ENCODE measurements at regions not wholly inside any gene's neighbourhood (a gene's known extent, or its start where the extent isn't known, plus 50 kb on each side); places are given as distances from the start of the nearest gene placed in this dataset.
"Not testable (repeated sequence)": the region's sequence is repeated elsewhere in the genome, so short reads cannot be mapped to it uniquely, and the experiment has no call there.

GRCh38 chr7:76941809-76942765 is 90.1 kb downstream of the SPDYE17 start:
- H3K4me3 ChIP-seq (replicated peaks; ENCODE audit: insufficient read depth, low read length); H3K27ac ChIP-seq (replicated peaks); H3K27me3 ChIP-seq (ENCODE audit: insufficient read depth, poor library complexity, severe bottlenecking); DNase-seq (ENCODE audit: low read depth in 1 of 2, low spot score in 1 of 2): not testable (repeated sequence)
- peak; percentile 60; the same call in 1 of the 2 replicates for TF ChIP-seq SPI1 (IDR thresholded peaks at IDR 0.05; ENCODE audit: borderline replicate concordance, low read depth)

DNA sequence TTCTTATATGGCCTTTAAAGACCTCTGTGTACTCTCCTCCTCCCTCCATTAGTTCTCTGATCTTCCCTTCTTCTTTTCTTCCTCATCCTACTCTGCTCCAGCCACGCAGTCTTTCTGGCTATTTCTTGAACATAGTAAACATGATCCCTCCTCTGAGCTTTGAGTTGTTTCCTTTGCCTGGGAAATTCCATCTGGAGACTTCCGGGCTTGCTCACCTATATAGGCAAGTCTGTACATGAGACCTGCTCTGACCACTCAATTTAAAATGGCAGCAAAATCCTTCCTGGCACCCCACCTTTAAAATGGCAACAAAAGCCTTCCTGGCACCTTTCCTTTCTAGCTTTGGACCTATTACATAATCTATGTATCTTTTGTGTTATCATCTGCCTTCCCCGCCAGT is 94.4 kb downstream of the SPDYE17 start:
- not testable (repeated sequence) for DNase-seq (ENCODE audit: low read depth in 1 of 2, low spot score in 1 of 2); H3K4me3 ChIP-seq (replicated peaks; ENCODE audit: insufficient read depth, low read length); H3K27ac ChIP-seq (replicated peaks); H3K27me3 ChIP-seq (ENCODE audit: insufficient read depth, poor library complexity, severe bottlenecking)

GRCh38 chr7:76937330-76937729 is 94.8 kb downstream of the SPDYE17 start:
- H3K27me3 ChIP-seq (ENCODE audit: insufficient read depth, poor library complexity, severe bottlenecking); H3K4me3 ChIP-seq (replicated peaks; ENCODE audit: insufficient read depth, low read length); H3K27ac ChIP-seq (replicated peaks); DNase-seq (ENCODE audit: low read depth in 1 of 2, low spot score in 1 of 2): not testable (repeated sequence)

GRCh38 chr7:76936346-76936745 is 95.8 kb downstream of the SPDYE17 start:
- not testable (repeated sequence) for H3K27ac ChIP-seq (replicated peaks); H3K4me3 ChIP-seq (replicated peaks; ENCODE audit: insufficient read depth, low read length); DNase-seq (ENCODE audit: low read depth in 1 of 2, low spot score in 1 of 2); H3K27me3 ChIP-seq (ENCODE audit: insufficient read depth, poor library complexity, severe bottlenecking)

DNA sequence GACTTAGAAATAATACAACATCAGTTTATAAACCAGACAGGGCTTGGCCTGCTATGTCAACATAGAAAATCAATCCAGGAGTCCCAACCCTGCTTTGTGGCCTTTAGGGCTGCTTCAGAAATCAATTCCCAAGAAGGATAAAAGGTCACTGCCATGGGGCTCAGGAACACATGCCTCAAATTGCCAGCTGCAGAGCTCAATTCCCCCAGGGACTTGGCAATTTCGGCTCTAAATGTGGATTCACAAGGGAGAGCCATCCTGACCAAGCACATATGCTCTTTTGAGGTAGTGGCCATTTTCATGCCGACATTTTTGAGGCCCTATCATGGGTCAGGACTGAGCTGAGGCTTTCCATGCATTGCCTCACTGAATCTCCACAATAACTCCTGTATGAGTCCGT is 97.5 kb downstream of the SPDYE17 start:
- not testable (repeated sequence) for H3K27me3 ChIP-seq (ENCODE audit: insufficient read depth, poor library complexity, severe bottlenecking); H3K27ac ChIP-seq (replicated peaks); DNase-seq (ENCODE audit: low read depth in 1 of 2, low spot score in 1 of 2); H3K4me3 ChIP-seq (replicated peaks; ENCODE audit: insufficient read depth, low read length)

DNA sequence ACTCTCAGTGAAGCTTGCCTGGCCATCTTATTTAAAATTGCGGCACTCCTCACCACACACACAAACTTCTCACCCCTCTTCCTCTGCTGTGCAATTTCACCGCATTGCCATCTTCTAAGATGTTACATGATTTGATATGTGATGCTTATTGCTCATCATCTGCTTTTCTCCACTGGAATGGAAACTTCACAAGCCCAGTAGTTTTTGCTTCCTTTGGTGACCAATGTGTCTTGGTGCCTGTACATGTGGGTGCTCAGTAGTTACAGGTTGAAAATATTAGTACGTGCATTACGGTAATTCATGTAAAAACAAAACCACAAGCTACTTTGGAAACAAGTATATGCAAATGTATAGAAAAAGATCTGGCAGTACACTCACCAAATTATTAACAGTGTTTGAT is 99.2 kb downstream of the SPDYE17 start:
- H3K27me3 ChIP-seq (ENCODE audit: insufficient read depth, poor library complexity, severe bottlenecking); H3K4me3 ChIP-seq (replicated peaks; ENCODE audit: insufficient read depth, low read length); H3K27ac ChIP-seq (replicated peaks); DNase-seq (ENCODE audit: low read depth in 1 of 2, low spot score in 1 of 2): not testable (repeated sequence)

GRCh38 chr7:76931441-76931840 is 100.7 kb downstream of the SPDYE17 start:
- not testable (repeated sequence) for H3K27me3 ChIP-seq (ENCODE audit: insufficient read depth, poor library complexity, severe bottlenecking); H3K27ac ChIP-seq (replicated peaks); DNase-seq (ENCODE audit: low read depth in 1 of 2, low spot score in 1 of 2); H3K4me3 ChIP-seq (replicated peaks; ENCODE audit: insufficient read depth, low read length)

GRCh38 chr7:76930416-76930815 is 101.7 kb downstream of the SPDYE17 start:
- H3K27me3 ChIP-seq (ENCODE audit: insufficient read depth, poor library complexity, severe bottlenecking); H3K4me3 ChIP-seq (replicated peaks; ENCODE audit: insufficient read depth, low read length); DNase-seq (ENCODE audit: low read depth in 1 of 2, low spot score in 1 of 2); H3K27ac ChIP-seq (replicated peaks): not testable (repeated sequence)

GRCh38 chr7:76928751-76929150 is 103.4 kb downstream of the SPDYE17 start:
- not testable (repeated sequence) for H3K27ac ChIP-seq (replicated peaks); H3K27me3 ChIP-seq (ENCODE audit: insufficient read depth, poor library complexity, severe bottlenecking); DNase-seq (ENCODE audit: low read depth in 1 of 2, low spot score in 1 of 2); H3K4me3 ChIP-seq (replicated peaks; ENCODE audit: insufficient read depth, low read length)

DNA sequence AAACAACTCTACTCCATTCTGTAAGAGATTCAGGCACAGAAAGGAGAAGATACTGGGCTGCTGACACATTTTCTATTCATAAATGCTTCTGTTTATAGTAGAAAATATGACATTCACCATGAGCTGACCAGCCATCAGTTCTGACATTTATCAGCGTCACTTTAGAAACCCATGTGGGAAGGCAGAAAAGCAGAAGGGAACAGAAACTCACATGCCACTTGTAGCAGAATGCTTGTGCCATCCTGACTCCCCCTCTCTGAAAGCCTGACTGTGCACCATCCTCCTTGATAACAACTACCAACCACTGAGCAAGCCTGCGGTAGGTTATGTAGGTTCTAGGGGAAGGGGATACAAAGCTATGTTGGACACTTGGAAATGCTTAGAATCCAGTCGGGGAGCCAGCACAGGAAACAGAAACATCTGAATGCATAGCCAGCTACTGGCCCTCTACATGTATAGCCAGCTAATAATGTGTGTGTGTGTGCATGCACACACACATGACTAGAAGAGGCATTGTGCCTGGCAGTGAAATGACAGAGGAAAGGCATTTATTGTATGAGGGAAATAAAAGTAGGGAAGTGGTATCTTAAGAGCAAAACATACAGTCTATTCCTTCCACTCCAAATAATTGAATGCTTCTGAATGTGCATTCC is 104.3 kb downstream of the SPDYE17 start:
- DNase-seq (ENCODE audit: low read depth in 1 of 2, low spot score in 1 of 2); H3K4me3 ChIP-seq (replicated peaks; ENCODE audit: insufficient read depth, low read length); H3K27me3 ChIP-seq (ENCODE audit: insufficient read depth, poor library complexity, severe bottlenecking); H3K27ac ChIP-seq (replicated peaks): not testable (repeated sequence)

DNA sequence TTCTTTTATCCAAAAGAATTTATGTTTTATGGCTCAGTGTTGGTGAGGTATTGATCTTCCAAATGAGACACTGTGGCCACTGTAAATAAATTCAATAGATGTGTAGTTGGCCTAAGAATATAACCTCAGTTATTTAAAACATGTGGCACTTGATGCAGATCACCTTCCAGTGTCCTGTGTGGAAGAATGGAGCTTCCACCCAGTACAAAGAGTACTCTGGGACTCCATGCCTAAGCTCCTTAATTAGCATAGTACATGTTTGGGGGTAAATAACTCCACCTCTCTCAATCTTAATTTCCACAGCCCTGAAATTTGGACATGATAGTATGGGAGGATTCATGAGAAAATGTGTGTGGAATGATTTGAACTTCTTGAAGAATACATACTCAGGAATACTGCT is 105.7 kb downstream of the SPDYE17 start:
- DNase-seq (ENCODE audit: low read depth in 1 of 2, low spot score in 1 of 2); H3K27ac ChIP-seq (replicated peaks); H3K27me3 ChIP-seq (ENCODE audit: insufficient read depth, poor library complexity, severe bottlenecking); H3K4me3 ChIP-seq (replicated peaks; ENCODE audit: insufficient read depth, low read length): not testable (repeated sequence)

DNA sequence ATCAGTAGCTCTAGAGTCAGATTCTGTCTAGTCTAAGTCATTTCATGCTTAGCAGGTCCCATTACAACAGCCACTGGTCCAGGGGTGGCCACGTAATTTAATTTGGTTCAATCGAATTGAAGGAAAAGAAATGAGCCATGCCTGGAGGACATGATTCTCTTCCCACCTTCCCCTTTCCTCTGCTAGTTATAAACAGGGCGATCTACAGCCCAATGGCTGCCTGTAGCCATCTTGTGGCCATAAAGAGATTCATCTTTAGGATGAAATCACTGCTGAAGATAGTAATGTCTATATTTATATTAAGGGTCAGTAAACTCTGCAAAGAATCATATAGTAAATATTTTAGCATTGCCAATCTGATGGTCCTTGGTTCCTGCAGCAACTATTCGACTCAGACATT is 107.4 kb downstream of the SPDYE17 start:
- H3K27me3 ChIP-seq (ENCODE audit: insufficient read depth, poor library complexity, severe bottlenecking); H3K4me3 ChIP-seq (replicated peaks; ENCODE audit: insufficient read depth, low read length); H3K27ac ChIP-seq (replicated peaks); DNase-seq (ENCODE audit: low read depth in 1 of 2, low spot score in 1 of 2): not testable (repeated sequence)

GRCh38 chr7:76918619-76919018 is 113.5 kb downstream of the SPDYE17 start:
- H3K27me3 ChIP-seq (ENCODE audit: insufficient read depth, poor library complexity, severe bottlenecking); DNase-seq (ENCODE audit: low read depth in 1 of 2, low spot score in 1 of 2); H3K27ac ChIP-seq (replicated peaks); H3K4me3 ChIP-seq (replicated peaks; ENCODE audit: insufficient read depth, low read length): not testable (repeated sequence)

GRCh38 chr7:76914361-76914760 is 117.8 kb downstream of the SPDYE17 start:
- not testable (repeated sequence) for H3K27me3 ChIP-seq (ENCODE audit: insufficient read depth, poor library complexity, severe bottlenecking); DNase-seq (ENCODE audit: low read depth in 1 of 2, low spot score in 1 of 2); H3K4me3 ChIP-seq (replicated peaks; ENCODE audit: insufficient read depth, low read length)

More at GRCh38 chr7:76914361-76914760, 117.8 kb downstream of the SPDYE17 start:
- H3K27ac ChIP-seq (replicated peaks): not testable (repeated sequence)

Data from HL-60 (cell line).